Gastrocnemius medialis (tissue), 4 donors: ENCODE measurements at regions not wholly inside any gene's neighbourhood (a gene's known extent, or its start where the extent isn't known, plus 50 kb on each side); places are given as distances from the start of the nearest gene placed in this dataset.

Experiments used
- ATAC-seq, 2 donors: fragments of 150-250 bp; one replicate each; pipeline ENCODE4 v1.9.1; 2016
- DNase-seq, 2 donors: peaks; one replicate each; pipeline ENCODE4 v3.0.0-alpha.2; 2019
- H3K27ac ChIP-seq, 4 donors: fragments of 200-600 bp; sonication (generic); 1 replicate in 1 of 4; 2 replicates in 3 of 4; pipeline ENCODE4 v1.5.1; 2016 to 2018; ENCODE audit warnings: mild to moderate bottlenecking in 2 of 4, moderate library complexity in 1 of 4
- H3K27me3 ChIP-seq, 3 donors: fragments of 200-600 bp; sonication (generic) in 2 of 3; 1 replicate in 1 of 3; 2 replicates in 2 of 3; pipeline versions ENCODE4 v1.5.1 to v1.6.0; 2016 to 2019; ENCODE audit warnings: mild to moderate bottlenecking in 1 of 3, moderate library complexity in 1 of 3
- H3K36me3 ChIP-seq, 2 donors: fragments of 200-600 bp; sonication (generic) in 1 of 2; one replicate each; pipeline ENCODE4 v1.5.1; 2017 to 2018
- H3K4me1 ChIP-seq, 2 donors: fragments of 200-600 bp; sonication (generic) in 1 of 2; one replicate each; pipeline ENCODE4 v1.5.1; 2016 to 2017; ENCODE audit warnings: mild to moderate bottlenecking in 2 of 2
- H3K4me3 ChIP-seq, 4 donors: fragments of 200-600 bp; sonication (generic) in 3 of 4; 1 replicate in 1 of 4; 2 replicates in 3 of 4; pipeline ENCODE4 v1.5.1; 2016 to 2019; ENCODE audit warnings: mild to moderate bottlenecking in 2 of 4
- H3K9me3 ChIP-seq, 3 donors: fragments of 200-600 bp; sonication (generic) in 2 of 3; 1 replicate in 1 of 3; 2 replicates in 2 of 3; pipeline ENCODE4 v1.5.1; 2016 to 2019
- POLR2A ChIP-seq, 2 donors: fragments of 450-650 bp; IDR thresholded peaks; one replicate each; pipeline ENCODE4 v1.6.1; 2017; ENCODE audit warnings: antibody characterized with exemption in 2 of 2, mild to moderate bottlenecking in 2 of 2, moderate library complexity in 2 of 2
- in situ Hi-C, 4 donors: fragments of 200-750 bp; cut with MboI; loops; one replicate each; pipeline versions ENCODE4 v1.15.0 to v1.8.0; 2017; ENCODE audit warnings: low sequenced_read_pairs in 4 of 4
- intact Hi-C: fragments of 100-400 bp; cut with DNase I; formaldehyde crosslinking; loops from one replicate; pipeline ENCODE4 v1.15.1; 2023; ENCODE audit warnings: low total_unique reads
- TF ChIP-seq, protein P1 (sequence below), 5 experiments: fragments of 450-650 bp in 3 of 5; fragments of 200-600 bp in 2 of 5; sonication (generic) in 2 of 5; IDR thresholded peaks in 4 of 5; conservative IDR thresholded peaks in 1 of 5; 1 replicate in 4 of 5; 2 replicates in 1 of 5; pipeline ENCODE4 v1.5.1; 2016 to 2019; ENCODE audit warnings: antibody characterized with exemption in 5 of 5, mild to moderate bottlenecking in 3 of 5, moderate library complexity in 3 of 5

DNA sequence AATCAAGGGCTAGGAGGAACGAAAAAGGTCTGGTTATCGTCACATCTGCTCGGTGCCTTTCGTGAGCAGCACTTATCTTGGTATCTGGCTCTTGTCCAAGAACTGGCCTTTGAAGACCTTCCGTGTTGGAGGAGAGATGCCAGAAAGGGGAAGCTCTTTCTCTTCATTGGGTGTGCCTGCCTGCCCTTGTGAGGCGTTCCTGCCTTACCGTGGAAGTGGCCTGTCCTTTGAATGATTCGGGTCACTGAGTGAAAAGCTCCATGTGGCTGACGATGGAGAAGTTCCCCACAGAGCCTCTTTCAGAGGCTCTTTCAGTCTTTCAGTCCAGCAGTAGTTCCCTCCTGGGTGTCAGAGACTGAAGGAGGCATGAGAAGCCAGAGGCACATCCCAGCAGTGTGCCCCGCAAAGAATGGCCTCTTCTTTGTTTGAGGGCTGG lies 121.5 kb upstream of the SLC10A2 start:
- in situ Hi-C loops, result no loop called here
- Histone ChIP-seq H3K4me1 (no peaks in the 10 kb centered on the region), H3K36me3 (no peaks in the 10 kb centered on the region), H3K9me3 (no peaks in the 10 kb centered on the region), H3K27me3 (no peaks in the 10 kb centered on the region), H3K27ac (no peak overlapping the region), H3K4me3 (no peak overlapping the region)
- ATAC-seq (no peak), DNase-seq (no peak)
- intact Hi-C loops, result no loop called here
- TF ChIP-seq, protein P1, sequence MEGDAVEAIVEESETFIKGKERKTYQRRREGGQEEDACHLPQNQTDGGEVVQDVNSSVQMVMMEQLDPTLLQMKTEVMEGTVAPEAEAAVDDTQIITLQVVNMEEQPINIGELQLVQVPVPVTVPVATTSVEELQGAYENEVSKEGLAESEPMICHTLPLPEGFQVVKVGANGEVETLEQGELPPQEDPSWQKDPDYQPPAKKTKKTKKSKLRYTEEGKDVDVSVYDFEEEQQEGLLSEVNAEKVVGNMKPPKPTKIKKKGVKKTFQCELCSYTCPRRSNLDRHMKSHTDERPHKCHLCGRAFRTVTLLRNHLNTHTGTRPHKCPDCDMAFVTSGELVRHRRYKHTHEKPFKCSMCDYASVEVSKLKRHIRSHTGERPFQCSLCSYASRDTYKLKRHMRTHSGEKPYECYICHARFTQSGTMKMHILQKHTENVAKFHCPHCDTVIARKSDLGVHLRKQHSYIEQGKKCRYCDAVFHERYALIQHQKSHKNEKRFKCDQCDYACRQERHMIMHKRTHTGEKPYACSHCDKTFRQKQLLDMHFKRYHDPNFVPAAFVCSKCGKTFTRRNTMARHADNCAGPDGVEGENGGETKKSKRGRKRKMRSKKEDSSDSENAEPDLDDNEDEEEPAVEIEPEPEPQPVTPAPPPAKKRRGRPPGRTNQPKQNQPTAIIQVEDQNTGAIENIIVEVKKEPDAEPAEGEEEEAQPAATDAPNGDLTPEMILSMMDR (IDR thresholded peaks at IDR 0.05 in 4 of 5, conservative IDR thresholded peaks at IDR 0.05 in 1 of 5), result no peak
- TF ChIP-seq POLR2A (IDR thresholded peaks at IDR 0.05), result no peak

DNA sequence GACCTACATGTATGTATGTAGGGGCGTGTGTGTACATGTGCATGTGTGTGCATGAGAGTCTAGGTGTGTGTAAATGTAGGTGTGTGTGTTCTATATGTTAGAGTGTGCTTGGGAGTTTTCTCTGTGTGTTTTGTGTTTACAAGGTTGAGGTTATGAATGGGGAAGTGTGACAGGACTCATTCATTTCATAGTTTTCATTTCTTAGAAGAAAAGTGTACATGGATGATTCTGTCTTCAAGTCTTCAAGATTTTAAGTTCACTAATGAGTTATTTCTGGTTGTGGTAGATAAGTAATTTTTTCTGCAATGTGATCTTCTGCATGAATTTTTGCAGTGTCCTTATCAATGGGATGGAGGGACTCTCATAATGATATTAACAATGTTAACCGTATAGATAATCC lies 118.2 kb upstream of the SLC10A2 start:
- TF ChIP-seq, protein P1 (IDR thresholded peaks at IDR 0.05 in 4 of 5, conservative IDR thresholded peaks at IDR 0.05 in 1 of 5), result no peak
- TF ChIP-seq POLR2A (IDR thresholded peaks at IDR 0.05), result no peak
- H3K27me3 ChIP-seq, result no peaks in the 10 kb centered on the region
- H3K27ac ChIP-seq, result no peak overlapping the region
- no peaks in the 10 kb centered on the region for H3K4me1 ChIP-seq
- in situ Hi-C loops (no loop called here), intact Hi-C loops (no loop called here)
- H3K9me3 ChIP-seq, result no peaks in the 10 kb centered on the region
- DNase-seq, result no peak
- no peaks in the 10 kb centered on the region for H3K36me3 ChIP-seq
- no peak for ATAC-seq
- no peak overlapping the region for H3K4me3 ChIP-seq

DNA sequence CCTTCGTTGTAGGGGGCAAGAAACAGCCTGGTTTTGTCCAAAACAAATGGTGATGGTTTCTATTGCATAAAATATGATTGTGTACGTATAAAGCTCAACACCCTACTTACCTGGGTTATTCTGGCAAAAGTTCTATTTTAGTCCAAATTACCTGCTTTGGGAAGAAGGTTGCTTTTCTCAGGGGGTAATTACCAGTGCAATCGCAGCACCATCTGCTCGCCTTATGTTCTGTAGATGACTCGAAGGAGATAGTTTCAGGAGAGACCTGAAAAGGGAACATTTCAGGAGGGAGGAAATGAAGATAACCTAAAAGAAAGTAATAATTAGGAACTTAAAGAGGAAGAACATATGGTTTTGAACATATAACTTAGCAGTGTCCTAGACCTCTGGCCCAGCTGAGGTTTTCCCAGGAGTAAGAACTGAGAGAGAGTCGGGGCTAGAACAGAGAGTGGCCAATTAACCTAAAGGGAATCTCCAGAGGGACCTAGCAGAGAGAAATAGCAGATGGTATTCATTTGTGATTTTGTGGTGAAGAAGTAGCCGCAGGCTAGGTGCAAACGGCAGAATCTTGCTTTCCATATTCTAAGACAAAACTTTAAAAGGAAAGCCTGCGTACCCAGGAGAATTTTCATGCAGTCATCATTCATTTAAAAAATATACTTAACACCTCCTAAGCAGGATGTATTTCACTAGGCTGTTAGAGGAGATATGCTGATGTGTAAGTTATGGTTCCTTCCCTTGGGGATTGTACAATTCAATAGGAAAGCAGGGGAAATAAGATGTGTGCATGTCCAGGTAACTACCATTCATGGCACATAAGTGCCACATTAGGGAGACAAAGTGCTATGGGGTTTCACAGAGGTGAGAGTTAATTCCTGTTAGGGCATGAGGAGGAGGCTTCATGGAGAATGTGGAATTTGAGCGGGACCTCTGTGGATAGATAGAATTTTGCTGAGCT lies 113.0 kb upstream of the SLC10A2 start:
- intact Hi-C loops (no loop called here), in situ Hi-C loops (no loop called here)

DNA sequence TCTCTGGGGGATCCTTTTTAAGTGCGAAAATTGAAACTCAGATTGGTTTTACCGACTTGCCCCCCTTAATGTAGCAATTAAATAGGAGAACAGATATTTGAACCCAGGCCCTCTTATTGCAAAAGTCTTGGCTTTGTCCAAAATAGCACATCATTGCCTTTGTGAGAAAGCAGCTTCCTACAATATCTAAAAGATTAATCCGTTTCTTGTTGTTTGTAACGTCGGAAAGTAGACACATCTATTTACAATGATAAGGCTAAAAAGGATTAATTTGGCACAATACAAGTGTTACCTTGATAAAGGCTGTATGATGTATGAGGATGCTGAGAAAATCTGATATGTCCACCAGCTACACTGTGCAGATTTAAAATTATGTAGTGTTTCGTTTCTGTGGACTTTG lies 108.7 kb upstream of the SLC10A2 start:
- Histone ChIP-seq H3K4me3 (no peak overlapping the region), H3K36me3 (no peaks in the 10 kb centered on the region), H3K4me1 (no peaks in the 10 kb centered on the region), H3K9me3 (no peaks in the 10 kb centered on the region), H3K27me3 (no peaks in the 10 kb centered on the region), H3K27ac (no peak overlapping the region)
- in situ Hi-C loops (no loop called here), intact Hi-C loops (no loop called here)
- DNase-seq (no peak), ATAC-seq (no peak)
- TF ChIP-seq, protein P1 (IDR thresholded peaks at IDR 0.05 in 4 of 5, conservative IDR thresholded peaks at IDR 0.05 in 1 of 5), result no peak
- no peak for TF ChIP-seq POLR2A (IDR thresholded peaks at IDR 0.05)

More for the DNA sequence above, 113.0 kb upstream of the SLC10A2 start:
- Histone ChIP-seq H3K36me3 (no peaks in the 10 kb centered on the region), H3K4me3 (no peak overlapping the region), H3K27ac (no peak overlapping the region), H3K27me3 (no peaks in the 10 kb centered on the region), H3K9me3 (no peaks in the 10 kb centered on the region), H3K4me1 (no peaks in the 10 kb centered on the region)
- ATAC-seq (no peak), DNase-seq (no peak)
- TF ChIP-seq POLR2A (IDR thresholded peaks at IDR 0.05), result no peak
- TF ChIP-seq, protein P1 (IDR thresholded peaks at IDR 0.05 in 4 of 5, conservative IDR thresholded peaks at IDR 0.05 in 1 of 5), result no peak
